ENCODE measurements at regions not wholly inside any gene's neighbourhood (a gene's known extent, or its start where the extent isn't known, plus 50 kb on each side); places are given as distances from the start of the nearest gene placed in this dataset.

DNA sequence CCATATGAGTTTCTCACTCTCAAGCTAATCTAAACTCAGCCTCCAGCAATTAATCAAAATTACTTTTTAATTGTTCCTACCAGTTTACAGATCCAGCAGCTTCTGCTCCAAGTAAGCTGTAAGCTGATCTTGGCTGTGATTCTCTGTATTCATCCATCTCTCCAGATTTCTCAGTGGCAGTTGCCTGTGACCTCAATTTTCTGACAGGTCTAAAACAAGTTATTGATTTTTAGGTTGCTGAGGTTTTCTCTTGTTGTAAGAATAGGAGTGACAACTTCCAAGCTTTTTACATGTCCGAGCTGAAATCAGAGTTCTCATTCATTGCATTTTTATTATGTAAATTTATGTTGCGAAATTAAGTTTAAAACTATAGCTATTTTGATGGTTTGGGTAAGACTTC, 1044.4 kb downstream of the PLA2G4A start:
- TF ChIP-seq, protein P1, sequence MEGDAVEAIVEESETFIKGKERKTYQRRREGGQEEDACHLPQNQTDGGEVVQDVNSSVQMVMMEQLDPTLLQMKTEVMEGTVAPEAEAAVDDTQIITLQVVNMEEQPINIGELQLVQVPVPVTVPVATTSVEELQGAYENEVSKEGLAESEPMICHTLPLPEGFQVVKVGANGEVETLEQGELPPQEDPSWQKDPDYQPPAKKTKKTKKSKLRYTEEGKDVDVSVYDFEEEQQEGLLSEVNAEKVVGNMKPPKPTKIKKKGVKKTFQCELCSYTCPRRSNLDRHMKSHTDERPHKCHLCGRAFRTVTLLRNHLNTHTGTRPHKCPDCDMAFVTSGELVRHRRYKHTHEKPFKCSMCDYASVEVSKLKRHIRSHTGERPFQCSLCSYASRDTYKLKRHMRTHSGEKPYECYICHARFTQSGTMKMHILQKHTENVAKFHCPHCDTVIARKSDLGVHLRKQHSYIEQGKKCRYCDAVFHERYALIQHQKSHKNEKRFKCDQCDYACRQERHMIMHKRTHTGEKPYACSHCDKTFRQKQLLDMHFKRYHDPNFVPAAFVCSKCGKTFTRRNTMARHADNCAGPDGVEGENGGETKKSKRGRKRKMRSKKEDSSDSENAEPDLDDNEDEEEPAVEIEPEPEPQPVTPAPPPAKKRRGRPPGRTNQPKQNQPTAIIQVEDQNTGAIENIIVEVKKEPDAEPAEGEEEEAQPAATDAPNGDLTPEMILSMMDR (IDR thresholded peaks at IDR 0.05) = no peak
- no peak for TF ChIP-seq POLR2A (IDR thresholded peaks at IDR 0.05)

Measured in right lobe of liver (tissue), 4 donors.